Activated CD4-positive, alpha-beta T cell treated with anti-CD3 and anti-CD28 coated beads for 4 hours (primary cell): ENCODE measurements at regions not wholly inside any gene's neighbourhood (a gene's known extent, or its start where the extent isn't known, plus 50 kb on each side); places are given as distances from the start of the nearest gene placed in this dataset.
"Not testable (repeated sequence)": the region's sequence is repeated elsewhere in the genome, so short reads cannot be mapped to it uniquely, and the experiment has no call there.

ENCODE experiments used
- DNase-seq, 2 donors: peaks; one replicate each; pipeline ENCODE4 v3.0.0-alpha.2; 2020

GRCh38 chr16:87043231-87044031, 273.8 kb downstream of the C16orf95 start:
- no peak for DNase-seq

GRCh38 chr16:87044032-87044382, 273.2 kb downstream of the C16orf95 start:
- DNase-seq, result no peak

- no peak for DNase-seq
Measured at GRCh38 chr16:87044829-87045228, 272.4 kb downstream of the C16orf95 start.

- DNase-seq, result no peak
Measured at GRCh38 chr16:87045466-87046216, 271.6 kb downstream of the C16orf95 start.

GRCh38 chr16:87046235-87046634, 271.0 kb downstream of the C16orf95 start:
- no peak for DNase-seq

- DNase-seq, result no peak
Measured at GRCh38 chr16:87047221-87048037, 269.8 kb downstream of the C16orf95 start.

- no peak for DNase-seq
Measured at GRCh38 chr16:87048038-87048729, 269.0 kb downstream of the C16orf95 start.

GRCh38 chr16:87048730-87049115, 268.5 kb downstream of the C16orf95 start:
- no peak for DNase-seq

- DNase-seq, result not testable (repeated sequence)
Measured at GRCh38 chr16:87049216-87049615, 268.0 kb downstream of the C16orf95 start.

- no peak for DNase-seq
Measured at GRCh38 chr16:87050142-87050541, 267.1 kb downstream of the C16orf95 start.

GRCh38 chr16:87051526-87052320, 265.5 kb downstream of the C16orf95 start:
- DNase-seq, result no peak

GRCh38 chr16:87052506-87052905, 264.7 kb downstream of the C16orf95 start:
- DNase-seq, result no peak

GRCh38 chr16:87053016-87053982, 263.9 kb downstream of the C16orf95 start:
- no peak for DNase-seq

GRCh38 chr16:87054154-87054553, 263.0 kb downstream of the C16orf95 start:
- no peak for DNase-seq

- DNase-seq, result no peak
Measured at GRCh38 chr16:87054856-87055255, 262.3 kb downstream of the C16orf95 start.

- no peak for DNase-seq
Measured at GRCh38 chr16:87056083-87056482, 261.1 kb downstream of the C16orf95 start.

GRCh38 chr16:87056551-87056950, 260.6 kb downstream of the C16orf95 start:
- no peak for DNase-seq

- no peak for DNase-seq
Measured at GRCh38 chr16:87057211-87057881, 259.8 kb downstream of the C16orf95 start.

- no peak for DNase-seq
Measured at GRCh38 chr16:87057951-87058560, 259.1 kb downstream of the C16orf95 start.
